Activated naive CD4-positive, alpha-beta T cell treated with anti-CD3 and anti-CD28 coated beads, Interleukin-2, amount 50 U/mL, for 72 hours (primary cell): ENCODE measurements at regions not wholly inside any gene's neighbourhood (a gene's known extent, or its start where the extent isn't known, plus 50 kb on each side); places are given as distances from the start of the nearest gene placed in this dataset.

Experiments used
- ATAC-seq, 2 donors: fragments of 150-1000 bp; cut with Tn5 transposase; 2 replicates each; pipeline ENCODE4 v1.10.0; 2021; ENCODE audit warnings: mild to moderate bottlenecking in 2 of 2, moderate library complexity in 2 of 2
- DNase-seq, 2 donors: peaks; one replicate each; pipeline ENCODE4 v3.0.0; 2021 to 2022; ENCODE audit warnings: low spot score in 2 of 2
- H3K27ac Mint-ChIP-seq, 2 donors: one replicate each; pipeline ENCODE4 v1.8.0; 2022; ENCODE audit warnings: mild to moderate bottlenecking in 2 of 2, mixed read lengths in 2 of 2
- H3K36me3 Mint-ChIP-seq, 2 donors: one replicate each; pipeline ENCODE4 v1.8.0; 2022; ENCODE audit warnings: mixed read lengths in 2 of 2
- H3K9me3 Mint-ChIP-seq, 2 donors: one replicate each; pipeline ENCODE4 v1.8.0; 2022; ENCODE audit warnings: mixed read lengths in 2 of 2

- H3K27ac Mint-ChIP-seq = no peak overlapping the region
These were observed 255.6 kb downstream of the PREX1 start for GRCh38 chr20:48571949-48572847.

GRCh38 chr20:48569679-48570078 is 258.1 kb downstream of the PREX1 start:
- H3K27ac Mint-ChIP-seq = no peak overlapping the region
- no peaks in the 10 kb centered on the region for H3K9me3 Mint-ChIP-seq
- no peak for DNase-seq
- ATAC-seq = no peak
- H3K36me3 Mint-ChIP-seq = no peaks in the 10 kb centered on the region

More at GRCh38 chr20:48571949-48572847, 255.6 kb downstream of the PREX1 start:
- H3K36me3 Mint-ChIP-seq = no peaks in the 10 kb centered on the region
- no peaks in the 10 kb centered on the region for H3K9me3 Mint-ChIP-seq
- no peak for DNase-seq
- ATAC-seq = no peak

- H3K36me3 Mint-ChIP-seq = no peaks in the 10 kb centered on the region
- peak overlapping the region in 1 of 2 donors; percentile 36 for H3K27ac Mint-ChIP-seq
- peaks cover 0 to 3% of the 10 kb centered on the region in 2 donors for H3K9me3 Mint-ChIP-seq
- no peak for DNase-seq
- ATAC-seq = no peak
These were observed 259.3 kb downstream of the PREX1 start for GRCh38 chr20:48568520-48568919.

DNA sequence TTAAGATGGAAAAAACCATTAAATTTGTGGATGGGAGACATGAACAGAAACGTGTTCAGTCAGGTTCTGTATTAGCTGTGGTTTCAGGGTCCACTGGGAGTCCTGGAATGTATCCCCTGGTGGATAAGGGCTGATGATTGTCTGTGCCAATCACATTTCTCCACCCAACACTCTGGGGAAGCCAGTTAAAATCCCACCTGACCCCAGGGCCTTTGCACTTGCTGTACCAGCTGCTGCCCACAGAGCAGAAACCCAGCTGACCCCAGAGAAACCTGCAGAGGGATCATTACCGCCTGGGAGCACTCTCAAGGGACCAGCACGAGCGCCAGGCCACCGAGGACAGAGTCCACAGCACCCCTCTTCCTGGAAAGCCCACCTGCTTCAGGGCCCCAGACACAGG is 260.7 kb downstream of the PREX1 start:
- Mint-ChIP-seq H3K27ac (no peak overlapping the region), H3K36me3 (no peaks in the 10 kb centered on the region), H3K9me3 (peaks cover 0 to 5% of the 10 kb centered on the region in 2 donors)
- DNase-seq (no peak), ATAC-seq (no peak)

GRCh38 chr20:48564982-48565539 is 262.7 kb downstream of the PREX1 start:
- no peak for DNase-seq
- ATAC-seq = no peak
- no peak overlapping the region for H3K27ac Mint-ChIP-seq
- no peaks in the 10 kb centered on the region for H3K36me3 Mint-ChIP-seq
- peaks cover 0 to 5% of the 10 kb centered on the region in 2 donors for H3K9me3 Mint-ChIP-seq

DNA sequence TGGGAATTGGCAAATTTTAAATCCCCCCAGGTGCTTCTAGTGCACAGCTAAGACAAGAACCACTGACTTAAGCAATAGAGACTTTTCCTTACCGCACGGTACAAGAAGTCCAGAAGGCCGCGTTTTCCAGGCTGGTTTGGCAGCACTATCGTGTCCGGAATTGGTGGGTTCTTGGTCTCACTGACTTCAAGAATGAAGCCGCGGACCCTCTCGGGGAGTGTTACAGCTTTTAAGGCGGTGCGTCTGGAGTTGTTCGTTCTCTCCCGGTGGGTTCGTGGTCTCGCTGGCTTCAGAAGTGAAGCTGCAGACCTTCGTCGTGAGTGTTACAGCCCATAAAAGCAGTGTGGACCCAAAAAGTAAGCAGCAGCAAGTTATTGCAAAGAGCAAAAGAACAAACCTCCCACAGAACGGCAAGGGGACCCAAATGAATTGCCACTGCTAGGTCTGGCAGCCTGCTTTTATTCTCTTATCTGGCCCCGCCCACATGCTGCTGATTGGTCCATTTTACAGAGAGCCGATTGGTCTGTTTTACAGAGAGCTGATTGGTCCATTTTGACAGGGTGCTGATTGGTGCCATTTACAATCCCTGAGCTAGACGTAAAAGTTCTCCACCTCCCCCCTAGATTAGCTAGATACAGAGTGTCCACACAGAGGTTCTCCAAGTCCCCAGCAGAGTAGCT is 264.5 kb downstream of the PREX1 start:
- no peak for ATAC-seq
- no peaks in the 10 kb centered on the region for H3K36me3 Mint-ChIP-seq
- no peak overlapping the region for H3K27ac Mint-ChIP-seq
- peaks cover 0 to 5% of the 10 kb centered on the region in 2 donors for H3K9me3 Mint-ChIP-seq
- no peak for DNase-seq

DNA sequence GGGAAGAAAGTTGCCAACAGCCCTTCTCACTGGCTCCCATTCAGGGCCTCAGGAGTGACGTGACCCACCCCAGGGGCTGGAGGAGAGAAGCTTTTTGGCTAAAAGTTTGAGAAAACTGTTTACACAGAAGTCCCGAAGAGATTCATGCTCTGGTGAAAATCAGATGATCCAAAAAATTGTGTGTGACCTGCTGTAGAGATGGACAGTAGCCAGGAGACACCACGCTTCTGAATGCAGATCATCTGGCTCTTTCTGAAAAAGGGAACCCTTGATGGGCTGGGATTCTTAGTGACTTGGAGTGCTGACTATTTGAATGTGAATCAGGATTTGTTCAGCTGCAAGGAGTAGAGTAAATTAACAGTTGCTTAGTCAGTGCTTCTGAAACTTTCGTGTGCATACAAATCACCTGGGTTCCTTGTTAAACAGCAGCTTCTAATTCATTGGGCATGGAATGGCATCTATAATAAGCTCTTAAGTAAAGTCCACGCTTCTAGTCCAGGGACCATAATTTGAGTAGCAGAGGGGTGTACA is 265.1 kb downstream of the PREX1 start:
- no peak overlapping the region for H3K27ac Mint-ChIP-seq
- ATAC-seq (no peak), DNase-seq (no peak)
- no peaks in the 10 kb centered on the region for H3K36me3 Mint-ChIP-seq
- peaks cover 0 to 5% of the 10 kb centered on the region in 2 donors for H3K9me3 Mint-ChIP-seq

GRCh38 chr20:48558906-48559305 is 268.9 kb downstream of the PREX1 start:
- DNase-seq = no peak
- no peak overlapping the region for H3K27ac Mint-ChIP-seq
- H3K36me3 Mint-ChIP-seq = no peaks in the 10 kb centered on the region
- ATAC-seq = no peak
- peaks cover 0 to 5% of the 10 kb centered on the region in 2 donors for H3K9me3 Mint-ChIP-seq

DNA sequence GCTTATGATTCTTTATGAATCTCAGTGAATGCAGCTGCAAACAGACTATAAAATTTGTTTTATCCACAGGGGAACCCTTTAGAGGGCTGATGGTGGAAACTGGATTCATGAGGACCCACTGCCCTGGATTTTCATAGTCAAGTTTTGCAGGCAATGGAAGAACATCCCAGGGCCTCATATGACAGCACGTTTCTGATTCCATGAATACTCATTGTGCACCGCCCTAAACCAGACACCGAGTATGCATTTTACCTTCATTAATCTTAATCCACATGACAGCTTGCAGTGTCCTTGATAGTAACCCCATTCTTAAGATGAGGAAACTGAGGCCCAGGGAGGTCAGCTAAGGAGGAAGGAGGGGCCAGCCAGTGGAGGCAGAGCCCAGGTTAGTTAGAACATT is 270.4 kb downstream of the PREX1 start:
- ATAC-seq (no peak), DNase-seq (no peak)
- no peak overlapping the region for H3K27ac Mint-ChIP-seq
- no peaks in the 10 kb centered on the region for H3K9me3 Mint-ChIP-seq
- H3K36me3 Mint-ChIP-seq = no peaks in the 10 kb centered on the region

DNA sequence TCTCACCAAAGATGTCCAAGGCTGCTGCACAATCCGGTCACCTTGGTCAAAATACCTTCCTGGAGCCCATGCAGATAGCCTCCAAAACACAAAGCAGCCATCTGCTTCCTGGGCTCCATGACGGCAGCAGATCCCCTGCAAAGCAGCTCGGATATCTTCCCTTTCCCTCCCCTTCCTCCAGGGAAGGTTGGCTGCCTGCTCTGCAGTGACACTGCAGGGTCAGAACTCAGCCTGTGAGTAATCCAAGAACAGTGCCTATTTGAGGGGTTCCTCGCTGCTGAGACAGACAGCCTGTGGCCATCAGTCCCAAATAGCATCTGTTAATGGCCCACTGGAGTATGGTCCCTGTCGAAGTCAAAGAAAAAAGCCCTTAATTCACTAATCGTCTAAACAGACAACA is 270.8 kb downstream of the PREX1 start:
- no peak for DNase-seq
- H3K9me3 Mint-ChIP-seq = no peaks in the 10 kb centered on the region
- no peak for ATAC-seq
- no peak overlapping the region for H3K27ac Mint-ChIP-seq
- H3K36me3 Mint-ChIP-seq = no peaks in the 10 kb centered on the region

DNA sequence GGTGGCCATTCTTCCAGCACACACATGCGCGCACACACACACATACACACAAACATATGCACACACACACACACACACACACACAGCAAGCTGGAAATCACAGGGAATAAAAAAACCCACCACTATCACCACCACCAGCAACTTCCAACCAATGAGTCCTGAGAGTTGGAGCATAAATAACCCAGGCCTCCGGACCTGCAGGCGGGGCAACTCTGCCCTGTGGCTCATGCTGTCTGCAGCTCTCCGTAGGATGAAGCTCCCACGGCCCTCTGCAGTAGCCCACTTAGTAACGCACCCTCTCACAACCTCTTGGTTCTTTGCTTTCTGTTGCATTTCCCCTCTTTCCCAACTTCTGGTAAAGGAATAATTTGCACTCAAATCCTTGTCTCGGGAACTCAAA is 275.2 kb downstream of the PREX1 start:
- no peak overlapping the region for H3K27ac Mint-ChIP-seq
- H3K36me3 Mint-ChIP-seq = no peaks in the 10 kb centered on the region
- H3K9me3 Mint-ChIP-seq = no peaks in the 10 kb centered on the region
- DNase-seq = no peak
- no peak for ATAC-seq

DNA sequence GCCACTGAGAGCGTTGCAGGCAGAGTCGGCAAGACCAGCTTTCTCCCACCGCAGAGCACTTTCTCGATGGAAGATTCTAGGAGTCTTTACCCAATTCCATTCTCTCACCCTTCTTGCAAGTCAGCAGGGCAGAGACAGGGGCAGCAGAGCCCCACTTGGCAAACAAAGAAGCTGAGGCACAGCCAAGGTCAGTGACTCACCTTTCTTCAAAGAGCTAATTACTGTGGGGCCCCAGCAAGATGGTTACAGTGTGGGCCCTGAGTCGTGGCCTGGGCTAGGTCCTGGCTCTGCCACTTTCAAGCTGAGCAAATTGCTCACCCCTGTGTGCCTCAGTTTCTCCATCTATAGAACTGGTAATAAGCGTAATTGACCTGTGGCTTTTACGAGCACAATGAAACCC is 277.0 kb downstream of the PREX1 start:
- no peak overlapping the region for H3K27ac Mint-ChIP-seq
- DNase-seq = no peak
- ATAC-seq = no peak
- no peaks in the 10 kb centered on the region for H3K9me3 Mint-ChIP-seq
- H3K36me3 Mint-ChIP-seq = no peaks in the 10 kb centered on the region

- Mint-ChIP-seq H3K36me3 (no peaks in the 10 kb centered on the region), H3K9me3 (no peaks in the 10 kb centered on the region), H3K27ac (no peak overlapping the region)
- ATAC-seq (no peak), DNase-seq (no peak)
These were observed 280.1 kb downstream of the PREX1 start for GRCh38 chr20:48547664-48548063.

DNA sequence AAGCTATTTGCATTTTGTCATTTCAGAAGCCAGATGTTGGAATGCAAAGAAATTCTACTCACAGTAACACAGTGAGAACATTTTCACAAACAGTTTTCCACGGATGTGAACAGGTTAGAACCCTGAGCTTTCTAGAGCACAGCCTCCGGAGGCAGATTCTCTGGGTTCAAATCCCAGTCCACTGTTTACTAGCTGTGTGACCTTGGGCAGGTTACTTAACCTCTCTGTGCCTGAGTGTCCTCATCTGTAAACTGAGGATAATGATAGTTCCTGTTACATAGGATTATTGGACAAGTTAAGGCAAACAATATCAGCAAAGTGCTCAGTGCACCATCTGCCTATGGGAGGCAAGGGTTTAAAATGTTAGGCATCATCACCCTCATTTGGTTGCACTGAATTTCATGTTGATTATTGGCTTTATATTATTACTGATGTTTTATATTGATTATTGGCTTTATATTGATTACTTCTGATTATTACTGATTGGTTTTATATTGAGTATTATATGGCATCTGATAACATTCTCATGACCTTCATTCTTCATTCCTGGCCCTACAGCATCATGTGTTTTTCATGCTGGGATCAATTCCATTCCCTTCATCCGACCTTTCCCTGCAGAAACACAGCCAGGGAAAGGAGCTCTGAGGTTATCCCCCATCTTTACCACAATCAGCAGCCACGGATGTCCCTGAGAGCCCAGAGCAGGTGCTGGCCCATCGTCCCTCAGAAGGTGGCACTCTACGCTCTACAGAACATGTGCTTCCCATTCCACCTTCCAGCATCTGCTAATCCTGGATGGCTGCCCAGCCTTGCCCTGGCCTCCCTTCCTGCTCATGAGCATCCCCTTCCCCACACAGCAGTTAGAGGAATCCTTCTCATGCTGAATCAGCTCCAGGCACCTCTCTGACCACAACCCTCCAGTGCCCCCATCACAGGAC is 283.1 kb downstream of the PREX1 start:
- H3K36me3 Mint-ChIP-seq = no peaks in the 10 kb centered on the region
- ATAC-seq = no peak
- no peak for DNase-seq
- peaks cover 0 to 4% of the 10 kb centered on the region in 2 donors for H3K9me3 Mint-ChIP-seq
- H3K27ac Mint-ChIP-seq = no peak overlapping the region

DNA sequence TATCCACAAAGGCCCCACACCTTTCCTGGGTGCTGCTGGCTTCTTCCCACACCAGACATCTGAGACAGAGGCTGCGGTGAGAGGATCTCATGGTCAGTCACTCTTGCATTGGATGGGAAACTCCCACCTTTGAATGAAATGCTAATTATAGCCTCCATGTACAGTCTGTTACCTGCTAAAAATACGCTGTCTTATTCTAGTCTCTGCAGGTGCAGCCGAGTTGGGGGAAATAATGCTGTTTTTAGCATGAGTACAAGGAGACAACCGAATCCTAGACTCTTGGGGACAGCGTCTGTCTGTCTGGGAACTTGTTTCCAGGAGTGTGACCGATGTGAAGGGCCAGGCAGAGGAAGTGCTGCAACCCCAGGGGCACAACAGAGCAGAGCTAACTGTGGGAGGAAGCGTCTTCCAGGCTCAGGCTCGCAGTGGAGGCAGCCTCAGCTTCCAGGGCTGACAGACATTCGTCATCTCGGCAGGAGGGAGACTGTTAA is 286.2 kb downstream of the PREX1 start:
- Mint-ChIP-seq H3K9me3 (peaks cover 0 to 4% of the 10 kb centered on the region in 2 donors), H3K36me3 (no peaks in the 10 kb centered on the region), H3K27ac (peak overlapping the region in 1 of 2 donors; percentile 44)
- ATAC-seq (no peak), DNase-seq (no peak)

DNA sequence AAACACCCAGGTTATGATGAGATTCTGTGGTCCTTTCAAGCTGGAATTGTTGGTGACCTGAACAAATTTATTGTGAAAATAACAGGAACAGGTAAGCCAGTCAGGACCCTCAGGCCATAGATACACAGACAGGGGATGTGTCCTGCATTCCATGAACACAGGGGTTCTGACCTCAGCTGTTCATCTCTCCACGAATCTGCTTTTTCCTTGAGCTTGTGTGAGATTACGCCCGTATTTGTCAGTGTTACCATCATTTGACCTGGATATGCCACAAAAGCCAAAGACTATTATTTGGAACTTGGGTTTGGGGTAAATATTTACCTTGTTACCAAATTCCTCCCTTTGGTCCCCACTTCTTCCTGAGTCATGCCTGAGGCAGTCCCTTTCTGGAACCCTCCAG is 288.9 kb downstream of the PREX1 start:
- Mint-ChIP-seq H3K36me3 (no peaks in the 10 kb centered on the region), H3K27ac (no peak overlapping the region)

More for the DNA sequence above, 288.9 kb downstream of the PREX1 start:
- peaks cover 0 to 4% of the 10 kb centered on the region in 2 donors for H3K9me3 Mint-ChIP-seq
- no peak for ATAC-seq
- DNase-seq = no peak
